ENCODE measurements at regions not wholly inside any gene's neighbourhood (a gene's known extent, or its start where the extent isn't known, plus 50 kb on each side); places are given as distances from the start of the nearest gene placed in this dataset.

DNA sequence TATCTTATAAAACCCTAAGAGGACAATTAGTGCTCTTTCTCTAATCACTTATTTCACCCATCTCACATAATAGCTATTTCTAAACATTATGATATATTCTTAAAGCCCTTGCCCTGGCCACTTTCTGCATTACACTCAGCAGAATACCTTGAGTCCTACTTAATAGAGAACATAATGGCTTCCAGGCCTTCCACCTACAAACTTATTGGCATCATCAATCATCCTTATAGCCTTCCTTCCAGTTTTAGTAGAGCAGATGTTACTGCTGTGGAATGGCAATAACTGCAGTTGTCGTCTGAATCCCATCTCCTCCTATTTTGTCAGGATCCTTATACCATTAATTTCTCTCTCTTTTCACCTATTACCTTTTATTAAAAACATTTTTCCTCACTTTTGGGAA is 1127.4 kb downstream of the LRFN5 start:
- Histone ChIP-seq H3K9me3 (no peaks in the 10 kb centered on the region), H3K4me1 (ENCODE audit: control insufficient read depth in 1 of 2, low read depth in 2 of 2) (no peaks in the 10 kb centered on the region), H3K36me3 (no peaks in the 10 kb centered on the region), H3K27me3 (replicated peaks; ENCODE audit: insufficient read depth) (no peaks in the 10 kb centered on the region), H3K4me3 (no peak overlapping the region), H3K27ac (no peak overlapping the region)
- DNase-seq (ENCODE audit: low spot score) (no peak), ATAC-seq (ENCODE audit: insufficient number of reproducible peaks, low FRiP score, low read depth) (no peak)
- TF ChIP-seq, protein P1, sequence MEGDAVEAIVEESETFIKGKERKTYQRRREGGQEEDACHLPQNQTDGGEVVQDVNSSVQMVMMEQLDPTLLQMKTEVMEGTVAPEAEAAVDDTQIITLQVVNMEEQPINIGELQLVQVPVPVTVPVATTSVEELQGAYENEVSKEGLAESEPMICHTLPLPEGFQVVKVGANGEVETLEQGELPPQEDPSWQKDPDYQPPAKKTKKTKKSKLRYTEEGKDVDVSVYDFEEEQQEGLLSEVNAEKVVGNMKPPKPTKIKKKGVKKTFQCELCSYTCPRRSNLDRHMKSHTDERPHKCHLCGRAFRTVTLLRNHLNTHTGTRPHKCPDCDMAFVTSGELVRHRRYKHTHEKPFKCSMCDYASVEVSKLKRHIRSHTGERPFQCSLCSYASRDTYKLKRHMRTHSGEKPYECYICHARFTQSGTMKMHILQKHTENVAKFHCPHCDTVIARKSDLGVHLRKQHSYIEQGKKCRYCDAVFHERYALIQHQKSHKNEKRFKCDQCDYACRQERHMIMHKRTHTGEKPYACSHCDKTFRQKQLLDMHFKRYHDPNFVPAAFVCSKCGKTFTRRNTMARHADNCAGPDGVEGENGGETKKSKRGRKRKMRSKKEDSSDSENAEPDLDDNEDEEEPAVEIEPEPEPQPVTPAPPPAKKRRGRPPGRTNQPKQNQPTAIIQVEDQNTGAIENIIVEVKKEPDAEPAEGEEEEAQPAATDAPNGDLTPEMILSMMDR (IDR thresholded peaks at IDR 0.05): no peak

DNA sequence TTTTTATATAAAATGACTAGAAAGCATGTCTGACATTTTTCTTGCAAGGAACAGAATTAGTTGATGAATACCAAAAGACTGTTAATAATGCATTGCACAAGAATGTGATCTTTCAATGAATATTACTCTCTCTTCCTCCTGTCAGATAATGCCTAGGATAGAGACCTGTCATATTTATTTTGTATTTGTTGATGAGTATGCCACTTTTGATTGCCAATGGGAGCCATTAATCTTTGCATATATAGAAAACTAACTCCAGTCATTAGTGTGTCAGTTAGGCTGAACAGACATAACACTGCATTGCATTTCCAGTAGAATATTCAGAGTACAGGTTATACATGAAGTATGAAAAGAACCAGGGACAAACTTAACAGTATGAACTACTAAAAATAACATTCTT is 1125.3 kb downstream of the LRFN5 start:
- Histone ChIP-seq H3K9me3 (no peaks in the 10 kb centered on the region), H3K36me3 (no peaks in the 10 kb centered on the region), H3K27me3 (replicated peaks; ENCODE audit: insufficient read depth) (no peaks in the 10 kb centered on the region), H3K27ac (no peak overlapping the region), H3K4me3 (no peak overlapping the region), H3K4me1 (ENCODE audit: control insufficient read depth in 1 of 2, low read depth in 2 of 2) (no peaks in the 10 kb centered on the region)
- ATAC-seq (ENCODE audit: insufficient number of reproducible peaks, low FRiP score, low read depth): no peak
- TF ChIP-seq, protein P1 (IDR thresholded peaks at IDR 0.05): no peak
- DNase-seq (ENCODE audit: low spot score): no peak

DNA sequence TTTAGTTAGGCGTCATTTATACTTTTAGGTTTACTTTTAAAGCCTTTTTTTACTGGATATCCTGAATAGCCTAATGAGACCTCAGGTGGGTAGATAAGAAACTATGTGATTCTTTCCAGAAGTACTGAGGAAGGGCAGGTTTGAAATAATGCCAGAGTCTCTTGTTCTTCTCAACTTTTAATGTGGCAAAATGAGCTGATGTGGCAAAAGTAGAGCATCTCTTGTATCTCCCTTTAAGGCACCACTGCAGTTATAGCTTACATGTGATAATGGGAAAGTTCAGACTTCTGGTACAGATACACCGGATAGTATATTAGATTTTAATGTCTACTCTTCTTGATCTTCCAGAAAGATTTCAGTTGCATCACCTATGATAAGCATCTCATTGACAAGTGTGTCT is 1124.8 kb downstream of the LRFN5 start:
- Histone ChIP-seq H3K4me1 (ENCODE audit: control insufficient read depth in 1 of 2, low read depth in 2 of 2) (no peaks in the 10 kb centered on the region), H3K27me3 (replicated peaks; ENCODE audit: insufficient read depth) (no peaks in the 10 kb centered on the region), H3K4me3 (no peak overlapping the region), H3K36me3 (no peaks in the 10 kb centered on the region), H3K9me3 (no peaks in the 10 kb centered on the region), H3K27ac (no peak overlapping the region)
- ATAC-seq (ENCODE audit: insufficient number of reproducible peaks, low FRiP score, low read depth): no peak
- no peak for DNase-seq (ENCODE audit: low spot score)
- TF ChIP-seq, protein P1 (IDR thresholded peaks at IDR 0.05): no peak

DNA sequence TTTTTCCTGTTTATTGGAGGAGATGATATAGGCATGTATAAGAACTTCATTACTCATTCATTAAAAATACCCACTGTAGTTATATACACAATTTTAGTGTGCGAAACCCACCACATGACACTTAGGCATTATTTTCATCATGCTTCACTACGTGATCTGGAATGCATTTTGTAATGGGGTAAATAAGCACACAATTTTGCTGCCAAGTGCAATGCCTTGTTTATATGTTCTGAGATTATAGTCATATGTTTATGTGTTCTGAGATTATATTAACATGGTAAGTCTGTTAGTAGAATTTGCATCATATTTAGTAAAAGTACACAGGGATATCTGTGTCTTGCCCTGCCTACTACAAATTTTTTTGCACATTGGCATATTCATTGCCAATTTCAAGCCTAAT is 1123.0 kb downstream of the LRFN5 start:
- Histone ChIP-seq H3K27ac (no peak overlapping the region), H3K36me3 (no peaks in the 10 kb centered on the region), H3K4me3 (no peak overlapping the region), H3K4me1 (ENCODE audit: control insufficient read depth in 1 of 2, low read depth in 2 of 2) (no peaks in the 10 kb centered on the region), H3K9me3 (no peaks in the 10 kb centered on the region), H3K27me3 (replicated peaks; ENCODE audit: insufficient read depth) (no peaks in the 10 kb centered on the region)
- TF ChIP-seq, protein P1 (IDR thresholded peaks at IDR 0.05): no peak
- DNase-seq (ENCODE audit: low spot score): no peak
- ATAC-seq (ENCODE audit: insufficient number of reproducible peaks, low FRiP score, low read depth): no peak

DNA sequence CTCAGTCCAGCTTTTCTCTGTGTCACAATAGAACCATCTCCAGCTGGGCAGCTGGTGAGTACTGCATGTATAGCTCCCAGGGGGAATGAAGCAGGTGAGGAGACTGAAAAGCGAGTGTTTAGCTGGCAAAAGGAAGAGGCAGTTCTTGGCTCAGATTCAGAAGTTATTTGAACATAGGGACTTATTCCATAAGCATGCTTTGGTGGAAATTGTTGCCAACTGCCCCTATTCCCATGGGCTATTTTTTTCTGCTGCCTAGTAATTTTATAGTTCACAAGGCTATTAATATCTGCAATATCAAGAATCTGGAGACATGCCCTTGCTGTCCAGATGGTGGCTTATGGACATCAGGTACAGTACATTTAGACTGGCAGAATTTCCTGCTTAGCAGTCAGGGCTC is 1112.7 kb downstream of the LRFN5 start:
- no peaks in the 10 kb centered on the region for H3K4me1 ChIP-seq (ENCODE audit: control insufficient read depth in 1 of 2, low read depth in 2 of 2)
- H3K27ac ChIP-seq: no peak overlapping the region
- ATAC-seq (ENCODE audit: insufficient number of reproducible peaks, low FRiP score, low read depth) (no peak), DNase-seq (ENCODE audit: low spot score) (no peak)
- no peaks in the 10 kb centered on the region for H3K9me3 ChIP-seq
- H3K4me3 ChIP-seq: no peak overlapping the region
- no peaks in the 10 kb centered on the region for H3K36me3 ChIP-seq
- no peaks in the 10 kb centered on the region for H3K27me3 ChIP-seq (replicated peaks; ENCODE audit: insufficient read depth)
- TF ChIP-seq, protein P1 (IDR thresholded peaks at IDR 0.05): no peak

Measured in thoracic aorta (tissue), 2 donors.